GM18505 (cell line): ENCODE measurements at regions not wholly inside any gene's neighbourhood (a gene's known extent, or its start where the extent isn't known, plus 50 kb on each side); places are given as distances from the start of the nearest gene placed in this dataset.
"Not testable (repeated sequence)": the region's sequence is repeated elsewhere in the genome, so short reads cannot be mapped to it uniquely, and the experiment has no call there.

Experiments used
- ATAC-seq: cut with Tn5 transposase; IDR thresholded peaks from one replicate; pipeline ENCODE4 v1.9.1; 2021; ENCODE audit not compliant: unreplicated experiment
- POLR2A ChIP-seq: IDR thresholded peaks from 4 replicates; pipeline ENCODE4 v1.6.1; 2011; ENCODE audit warnings: borderline replicate concordance; ENCODE audit not compliant: insufficient read depth, insufficient read length; ENCODE audit errors: extremely low read depth

DNA sequence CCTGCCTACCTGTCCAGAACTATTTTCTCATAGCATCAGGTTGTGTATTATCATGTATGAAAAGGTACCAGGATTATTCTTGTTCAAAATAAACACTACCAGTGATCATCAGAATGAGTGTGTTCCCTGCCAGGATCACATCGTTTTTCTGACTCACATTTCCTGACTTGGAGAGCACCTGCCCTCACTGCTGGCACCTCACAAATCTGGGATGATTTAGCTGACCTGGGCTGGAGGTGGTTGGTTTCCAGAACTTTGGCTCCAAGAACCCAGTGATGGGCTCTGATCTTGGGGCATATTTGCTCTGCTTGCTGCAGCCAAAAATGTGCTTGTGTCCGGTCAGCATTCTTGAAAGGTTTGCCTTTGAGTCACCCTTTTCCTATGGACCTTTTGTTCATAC lies 836.3 kb upstream of the ACVR2A start:
- TF ChIP-seq POLR2A: no peak
- ATAC-seq: no peak

DNA sequence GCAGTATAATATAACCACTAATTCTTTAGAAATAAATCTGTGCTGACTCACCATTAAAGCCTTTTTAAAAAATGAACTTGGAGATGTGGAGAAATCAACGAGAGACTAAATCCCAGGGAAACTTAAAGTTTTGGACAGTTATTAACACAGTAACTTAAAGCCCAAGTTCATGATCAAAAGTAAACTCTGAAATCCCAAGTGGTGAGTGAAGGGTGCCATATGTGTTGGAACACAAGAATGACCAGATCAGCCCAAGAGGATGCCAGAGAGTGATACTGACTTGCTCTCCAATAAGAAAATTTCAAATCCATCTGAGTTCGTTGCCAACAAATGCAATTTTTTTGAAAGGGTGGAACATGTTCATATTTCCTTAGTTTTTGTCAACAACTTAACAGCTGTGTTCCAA lies 838.1 kb upstream of the ACVR2A start:
- ATAC-seq: no peak

DNA sequence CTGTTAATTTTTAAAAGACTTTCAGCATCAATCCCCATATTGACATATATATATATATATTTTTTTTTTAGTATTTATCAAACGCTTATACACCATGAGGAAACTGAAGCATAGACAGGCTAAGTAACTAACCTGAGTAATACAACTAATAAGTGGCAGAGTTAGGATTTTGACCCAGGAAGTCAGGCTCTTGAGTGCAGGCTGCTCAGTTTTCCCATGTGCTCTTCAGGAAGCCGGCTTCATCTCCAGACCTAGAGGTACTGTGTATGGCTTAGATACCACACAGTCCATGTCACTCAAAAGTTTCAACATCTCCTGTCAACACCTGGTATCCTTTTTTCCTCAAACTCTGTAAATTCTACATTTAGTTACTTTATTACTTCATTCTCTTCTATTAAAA lies 841.7 kb upstream of the ACVR2A start:
- TF ChIP-seq POLR2A: no peak

More for the DNA sequence above, 838.1 kb upstream of the ACVR2A start:
- no peak for TF ChIP-seq POLR2A

DNA sequence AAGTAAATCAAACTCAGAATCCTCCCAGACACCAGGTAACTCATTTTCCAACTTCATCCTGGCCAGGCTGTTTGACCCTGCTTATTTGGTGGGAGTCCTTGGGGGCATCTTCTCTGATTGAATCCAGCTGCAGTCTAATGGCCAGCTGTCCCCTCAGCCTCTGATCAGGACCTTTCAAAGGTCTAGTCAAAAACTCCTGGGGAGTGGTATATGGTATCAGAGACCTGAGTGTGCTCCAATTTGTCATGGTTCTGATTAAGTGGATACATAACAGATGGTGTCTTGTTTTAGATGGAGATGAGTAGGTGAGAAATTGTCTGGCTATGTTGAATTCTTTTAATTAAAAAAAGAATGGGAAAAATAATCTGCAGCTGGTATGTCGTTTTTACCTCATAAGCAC lies 842.6 kb upstream of the ACVR2A start:
- no peak for ATAC-seq
- no peak for TF ChIP-seq POLR2A

More for the DNA sequence above, 841.7 kb upstream of the ACVR2A start:
- ATAC-seq: no peak

DNA sequence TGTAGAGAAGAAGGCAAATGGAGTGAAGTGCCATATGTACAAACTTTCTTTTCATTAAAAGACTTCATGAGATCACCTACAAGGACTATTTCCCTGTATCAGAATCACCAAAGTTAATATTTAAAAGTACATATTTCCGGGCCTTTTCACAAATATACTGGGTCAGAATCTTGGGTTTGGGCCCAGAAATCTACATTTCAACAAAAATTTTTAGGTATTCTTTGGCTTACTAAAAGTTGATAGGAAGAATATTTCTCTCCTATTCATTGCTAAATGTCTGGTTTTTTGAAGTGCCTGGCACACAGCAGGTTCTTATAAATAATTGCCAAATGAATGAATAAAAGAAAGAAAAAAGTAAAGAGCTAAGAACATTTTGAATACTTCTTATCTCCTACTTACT lies 843.8 kb upstream of the ACVR2A start:
- ATAC-seq: no peak
- no peak for TF ChIP-seq POLR2A

DNA sequence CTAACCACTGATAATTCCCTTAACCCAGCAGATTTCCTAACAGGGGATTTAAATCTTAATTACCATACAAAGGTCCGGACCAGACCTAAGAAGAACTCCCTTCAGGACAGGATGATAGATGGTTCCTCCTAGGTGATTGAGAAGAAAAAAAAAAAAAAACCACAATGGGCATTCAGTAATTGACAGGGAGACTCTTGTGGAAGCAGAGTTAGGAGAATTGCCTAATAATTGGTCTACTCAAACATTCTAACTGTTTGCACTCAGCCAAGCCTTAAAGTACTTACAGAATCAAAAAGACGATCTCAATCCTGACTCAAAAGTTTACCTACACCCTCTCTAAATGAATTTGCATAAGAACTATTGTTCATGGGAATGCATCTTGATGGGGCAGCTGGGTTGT lies 844.7 kb upstream of the ACVR2A start:
- ATAC-seq: not testable (repeated sequence)

DNA sequence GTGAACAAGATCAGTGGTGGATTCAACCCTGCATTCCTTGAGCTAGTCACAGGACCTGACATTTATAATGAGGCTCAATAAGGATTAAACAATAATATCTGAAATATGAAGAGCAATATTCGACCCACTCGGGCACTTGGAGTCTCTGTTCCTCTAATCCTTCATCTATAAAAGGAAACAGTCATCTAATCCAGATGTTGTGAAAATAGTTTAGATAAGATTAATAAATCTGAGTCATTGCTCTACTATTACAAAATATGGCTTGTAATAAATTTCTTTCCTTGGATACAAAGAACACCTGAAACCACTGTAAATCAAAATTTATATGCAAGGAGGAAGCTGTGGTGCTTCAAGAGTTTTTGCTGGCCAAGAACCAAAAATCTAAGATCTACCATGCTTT lies 846.9 kb upstream of the ACVR2A start:
- no peak for ATAC-seq
- no peak for TF ChIP-seq POLR2A

DNA sequence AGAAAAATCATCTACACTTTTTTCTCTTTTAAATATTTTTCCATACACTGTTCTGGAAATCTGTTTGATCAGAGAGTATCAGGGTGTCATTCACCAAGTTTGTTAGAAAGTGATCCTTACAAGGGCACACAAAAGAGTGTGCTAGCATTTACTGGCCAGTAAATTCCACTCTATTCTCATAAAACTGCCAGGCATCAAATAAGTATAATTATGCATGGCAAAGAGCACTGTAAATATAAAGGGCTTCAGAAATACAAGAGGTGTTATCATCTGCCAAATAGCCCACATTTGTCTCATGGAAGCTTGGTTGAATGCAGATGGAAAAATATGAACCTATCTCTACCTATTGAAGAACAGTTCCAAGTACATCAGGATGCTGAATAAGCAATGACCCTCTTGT lies 847.3 kb upstream of the ACVR2A start:
- TF ChIP-seq POLR2A: no peak
- ATAC-seq: no peak

DNA sequence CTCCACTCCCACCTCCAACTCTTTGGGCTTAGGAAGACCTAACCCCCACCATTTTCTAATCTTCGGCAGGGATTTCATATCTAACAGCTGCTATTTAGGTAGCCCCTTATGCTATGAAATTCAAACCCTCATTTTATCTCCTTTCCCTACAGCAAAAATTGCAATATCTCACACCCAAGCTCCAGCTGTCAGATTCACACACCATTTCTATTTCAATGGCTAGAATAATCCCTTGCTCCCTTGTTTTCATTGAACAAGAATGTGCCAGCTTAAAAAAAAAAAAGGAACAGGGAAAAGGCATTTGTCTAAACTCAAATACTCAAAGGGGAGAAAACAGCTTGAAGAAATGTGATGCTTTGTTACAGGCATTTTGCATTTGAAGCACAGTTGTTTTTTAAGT lies 850.6 kb upstream of the ACVR2A start:
- no peak for TF ChIP-seq POLR2A
- no peak for ATAC-seq

DNA sequence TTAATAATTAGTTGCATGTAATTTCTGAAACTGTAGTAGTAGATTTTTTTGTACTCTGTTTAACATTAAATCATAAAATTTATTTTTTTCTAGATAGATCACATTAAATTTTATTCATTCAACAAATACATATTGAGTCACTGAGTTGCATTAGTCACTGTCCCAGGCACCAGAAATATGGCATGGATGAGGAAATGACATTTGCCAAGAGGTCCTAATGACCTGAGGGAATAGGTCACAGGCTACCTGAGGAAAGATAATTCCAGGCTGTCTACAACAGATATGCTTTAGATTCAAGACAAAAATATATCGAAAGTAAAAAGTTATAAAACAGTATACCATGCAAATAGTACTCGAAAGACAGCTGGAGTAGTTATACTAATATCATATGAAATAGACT lies 852.4 kb upstream of the ACVR2A start:
- no peak for ATAC-seq

DNA sequence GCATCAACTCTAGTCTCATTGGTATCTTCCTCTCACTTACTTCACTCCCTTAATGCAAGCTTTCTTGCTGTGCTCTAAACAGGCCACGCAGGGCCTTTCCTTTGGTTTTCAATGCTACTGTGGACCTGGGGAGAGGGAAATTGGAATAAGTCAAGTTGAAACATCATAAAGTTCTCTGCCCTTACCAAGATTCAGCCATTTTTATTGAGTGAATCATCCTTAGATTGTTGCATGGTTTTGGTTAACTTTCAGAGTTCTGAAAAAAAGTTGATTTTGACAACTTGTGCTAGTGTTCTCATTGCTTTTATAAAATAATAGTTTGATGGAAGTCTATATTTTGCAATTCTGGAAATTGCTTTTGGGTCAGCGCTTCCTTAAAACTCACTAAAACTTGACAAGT lies 852.8 kb upstream of the ACVR2A start:
- ATAC-seq: no peak
- TF ChIP-seq POLR2A: no peak

More for the DNA sequence above, 852.4 kb upstream of the ACVR2A start:
- TF ChIP-seq POLR2A: no peak

DNA sequence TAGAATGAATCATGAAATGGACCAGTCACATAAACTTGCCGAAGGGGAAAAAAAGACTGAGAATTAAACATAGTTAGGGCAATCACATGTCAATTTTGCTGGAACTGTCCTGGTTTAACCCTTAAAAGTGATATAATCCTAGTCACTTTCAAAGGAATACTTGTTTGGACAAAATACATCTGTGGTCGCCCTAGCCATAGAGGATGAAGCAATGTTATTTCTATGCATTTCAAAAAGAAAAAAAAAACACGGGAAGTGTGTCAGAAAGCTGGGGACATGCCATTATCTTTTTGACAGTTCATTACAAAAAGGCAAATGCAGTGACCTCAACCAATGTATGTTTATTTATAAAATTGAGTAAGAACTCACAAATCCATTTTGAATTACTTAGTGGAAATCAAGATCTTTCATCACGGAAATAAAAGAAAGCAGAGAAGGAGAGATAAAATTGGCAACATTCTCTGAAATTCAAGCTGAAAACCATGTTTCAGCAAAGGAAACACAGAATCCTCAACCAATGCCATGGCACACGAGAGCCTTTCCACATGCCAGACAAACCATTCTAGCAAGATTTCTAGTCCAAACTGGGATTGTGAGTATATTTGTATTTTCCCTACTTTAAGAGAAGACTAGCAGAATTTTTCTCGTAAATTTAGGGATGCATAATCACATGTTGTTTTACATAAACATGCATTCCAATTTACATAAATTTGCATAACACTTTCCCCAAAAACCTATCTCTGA lies 854.3 kb upstream of the ACVR2A start:
- ATAC-seq: no peak

DNA sequence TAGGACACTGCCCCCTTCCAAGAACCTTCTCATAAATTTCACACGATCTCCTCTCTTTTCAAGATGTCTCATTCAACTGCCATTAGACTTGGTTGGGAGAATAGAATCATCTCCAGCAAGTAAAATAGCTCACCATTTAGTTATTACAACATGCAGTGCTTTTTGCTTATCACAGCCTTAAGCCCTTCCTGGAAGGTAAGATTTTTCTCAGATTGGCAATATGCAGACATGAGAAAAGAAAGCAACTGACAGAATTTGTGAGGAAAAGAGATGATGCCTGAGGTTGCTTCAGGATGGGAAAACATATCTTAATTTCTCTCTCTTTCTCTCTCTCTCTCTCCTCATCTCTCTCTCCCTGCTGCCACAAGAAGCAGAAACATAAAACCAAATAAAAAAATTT lies 855.1 kb upstream of the ACVR2A start:
- TF ChIP-seq POLR2A: no peak

More for the DNA sequence above, 854.3 kb upstream of the ACVR2A start:
- TF ChIP-seq POLR2A: no peak

DNA sequence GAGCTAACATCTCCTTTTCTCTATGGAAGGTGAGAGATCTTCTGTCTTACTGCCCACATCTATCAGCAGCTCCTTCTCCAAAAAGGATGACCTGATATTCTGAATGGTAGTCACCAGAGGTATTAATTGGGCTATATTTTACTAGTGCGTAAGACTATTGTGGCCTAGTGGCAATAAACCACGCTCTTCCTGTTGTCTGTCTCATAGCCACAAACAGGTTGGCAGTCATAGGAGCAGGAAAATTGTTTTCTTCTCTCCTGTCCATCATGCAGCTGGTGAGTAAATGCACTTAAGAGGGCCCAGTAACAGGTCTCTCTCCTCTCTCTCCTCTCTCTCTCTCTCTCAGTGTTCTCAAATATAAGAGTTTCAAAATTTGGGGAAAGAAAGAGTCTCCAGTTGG lies 856.8 kb upstream of the ACVR2A start:
- TF ChIP-seq POLR2A: no peak

More for the DNA sequence above, 855.1 kb upstream of the ACVR2A start:
- ATAC-seq: no peak

DNA sequence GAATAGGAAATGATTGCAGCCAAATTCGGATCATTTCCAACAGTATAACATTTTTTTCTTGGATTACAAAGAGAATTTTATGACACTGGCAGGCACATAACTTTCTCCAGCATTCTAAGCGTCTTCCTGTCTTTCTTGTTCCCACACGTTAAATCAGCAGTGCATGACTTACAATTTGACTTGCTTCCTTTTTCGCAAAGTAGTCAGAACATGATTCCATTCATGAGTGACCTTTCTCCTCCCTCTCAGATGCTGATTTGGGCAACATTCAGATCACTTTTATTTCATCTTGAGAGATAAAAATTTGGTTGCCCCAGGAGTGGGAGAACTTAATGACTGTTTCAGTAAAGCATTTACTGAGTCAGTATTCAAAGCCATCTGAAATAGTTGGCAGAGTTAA lies 858.7 kb upstream of the ACVR2A start:
- ATAC-seq: peak; percentile 70
- TF ChIP-seq POLR2A: no peak

More for the DNA sequence above, 856.8 kb upstream of the ACVR2A start:
- ATAC-seq: no peak
